NCI-H748 (cell line): ENCODE measurements at regions not wholly inside any gene's neighbourhood (a gene's known extent, or its start where the extent isn't known, plus 50 kb on each side); places are given as distances from the start of the nearest gene placed in this dataset.
"Not testable (repeated sequence)": the region's sequence is repeated elsewhere in the genome, so short reads cannot be mapped to it uniquely, and the experiment has no call there.

Experiments used
- DNase-seq: peaks from one replicate; lab custom pipeline; 2025; ENCODE audit not compliant: unreplicated experiment; lab: John Stamatoyannopoulos, UW

DNA sequence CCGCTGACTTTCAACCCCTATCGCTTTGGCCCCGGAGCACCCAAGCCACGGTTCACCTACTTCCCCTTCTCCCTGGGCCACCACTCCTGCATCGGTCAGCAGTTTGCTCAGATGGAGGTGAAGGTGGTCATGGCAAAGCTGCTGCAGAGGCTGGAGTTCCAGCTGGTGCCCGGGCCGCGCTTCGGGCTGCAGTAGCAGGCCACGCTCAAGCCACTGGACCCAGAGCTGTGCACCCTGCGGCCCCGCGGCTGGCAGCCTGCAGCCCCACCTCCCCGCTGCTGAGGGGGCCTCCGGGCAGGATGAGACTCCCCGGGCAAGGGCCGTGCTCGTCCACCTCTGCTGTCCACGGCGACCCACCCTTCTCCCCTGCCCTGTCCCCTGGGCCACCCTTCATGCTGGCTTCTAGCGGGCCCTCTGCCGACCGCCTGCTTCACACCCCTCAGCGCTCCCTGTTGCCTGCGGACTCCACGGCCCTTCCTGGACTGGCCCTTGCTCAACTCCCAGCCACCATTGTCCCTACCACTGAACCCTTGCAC, 92.2 kb upstream of the TRABD2B start:
- DNase-seq = no peak

DNA sequence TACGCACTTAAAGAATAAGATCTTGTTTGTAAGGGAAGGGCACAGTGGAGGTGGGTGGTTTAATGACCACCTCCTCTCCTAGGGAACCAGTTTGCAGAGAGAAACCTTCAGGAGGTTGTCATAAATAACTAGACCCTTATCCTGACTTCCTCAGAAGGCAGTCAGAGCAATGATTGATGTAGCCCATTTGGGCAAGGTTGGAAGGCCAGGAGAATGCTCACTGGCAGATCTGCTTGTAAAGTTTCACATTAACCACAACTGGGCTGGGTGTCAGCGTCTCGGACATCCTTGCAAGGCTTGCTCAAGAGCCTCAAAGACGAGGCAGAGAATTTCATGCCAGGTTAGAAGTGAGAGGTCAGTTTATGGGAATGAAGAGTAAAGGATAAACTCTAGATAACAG, 87.6 kb upstream of the TRABD2B start:
- DNase-seq = no peak

- peak; percentile 75 for DNase-seq
These were observed 85.2 kb upstream of the TRABD2B start for GRCh38 chr1:48082271-48082962.

DNA sequence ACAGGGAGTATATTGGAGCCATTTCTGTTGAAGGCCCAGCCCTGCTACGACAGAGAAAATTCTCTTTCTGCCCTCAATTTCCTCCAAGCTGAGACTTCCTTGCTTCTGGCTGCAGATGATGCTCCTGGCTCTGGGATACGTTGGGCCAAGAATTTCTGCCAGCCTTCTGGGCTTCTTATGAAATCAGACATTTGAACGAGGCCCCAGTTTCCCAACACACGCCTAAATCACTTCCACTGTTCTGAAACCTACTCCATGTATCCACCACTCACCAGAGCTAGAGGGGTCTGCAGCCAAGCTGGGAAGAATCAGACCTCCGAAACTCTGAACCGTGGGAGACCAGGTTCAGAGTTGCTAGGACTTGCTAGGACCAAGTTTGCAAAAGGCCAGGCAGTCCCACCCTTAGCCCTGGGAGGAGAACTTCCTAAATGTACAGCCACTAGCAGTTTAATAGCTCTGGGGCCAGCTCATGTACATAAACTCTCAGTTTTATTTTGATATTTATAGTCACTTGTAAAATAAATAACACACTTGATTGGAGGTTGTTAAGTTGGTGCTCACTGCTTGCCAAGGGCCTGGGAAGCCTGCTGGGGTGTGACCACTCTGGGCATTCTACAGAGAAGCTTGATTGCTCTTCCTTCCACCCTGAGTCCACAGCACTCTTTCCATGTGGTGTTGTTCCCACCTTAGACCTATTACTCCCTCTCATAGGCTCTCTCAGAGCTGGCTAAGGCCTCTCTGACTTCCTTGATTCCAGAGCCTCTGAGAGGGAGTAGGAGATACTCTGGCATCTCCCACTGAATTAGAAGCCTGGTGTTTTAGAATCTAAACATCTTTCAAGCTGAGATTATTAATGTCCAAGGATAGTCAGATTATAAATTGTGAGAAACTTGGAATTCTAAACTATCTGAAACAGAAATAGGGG, 83.4 kb upstream of the TRABD2B start:
- DNase-seq = no peak

DNA sequence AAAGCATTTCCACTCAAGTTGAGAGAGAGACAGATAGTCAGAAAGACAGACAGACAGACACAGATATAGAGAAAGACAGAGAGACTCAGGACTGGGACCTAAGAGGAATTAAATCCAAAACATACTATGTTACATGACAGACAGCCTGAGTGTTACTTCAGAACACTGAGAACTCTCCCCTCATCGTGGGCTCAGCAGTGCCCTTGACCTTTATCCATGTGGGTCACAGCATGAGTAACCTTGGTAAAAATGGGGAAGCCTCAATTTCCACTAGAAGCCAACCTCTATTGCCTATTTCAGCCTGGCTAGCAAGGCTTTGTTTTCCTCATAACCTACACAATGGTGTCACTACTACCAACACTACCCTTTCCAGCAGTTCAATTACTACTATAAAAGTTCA, 81.9 kb upstream of the TRABD2B start:
- no peak for DNase-seq

GRCh38 chr1:48077795-48078222, 80.6 kb upstream of the TRABD2B start:
- no peak for DNase-seq

- DNase-seq = no peak
These were observed 78.8 kb upstream of the TRABD2B start for GRCh38 chr1:48076017-48076416.

DNA sequence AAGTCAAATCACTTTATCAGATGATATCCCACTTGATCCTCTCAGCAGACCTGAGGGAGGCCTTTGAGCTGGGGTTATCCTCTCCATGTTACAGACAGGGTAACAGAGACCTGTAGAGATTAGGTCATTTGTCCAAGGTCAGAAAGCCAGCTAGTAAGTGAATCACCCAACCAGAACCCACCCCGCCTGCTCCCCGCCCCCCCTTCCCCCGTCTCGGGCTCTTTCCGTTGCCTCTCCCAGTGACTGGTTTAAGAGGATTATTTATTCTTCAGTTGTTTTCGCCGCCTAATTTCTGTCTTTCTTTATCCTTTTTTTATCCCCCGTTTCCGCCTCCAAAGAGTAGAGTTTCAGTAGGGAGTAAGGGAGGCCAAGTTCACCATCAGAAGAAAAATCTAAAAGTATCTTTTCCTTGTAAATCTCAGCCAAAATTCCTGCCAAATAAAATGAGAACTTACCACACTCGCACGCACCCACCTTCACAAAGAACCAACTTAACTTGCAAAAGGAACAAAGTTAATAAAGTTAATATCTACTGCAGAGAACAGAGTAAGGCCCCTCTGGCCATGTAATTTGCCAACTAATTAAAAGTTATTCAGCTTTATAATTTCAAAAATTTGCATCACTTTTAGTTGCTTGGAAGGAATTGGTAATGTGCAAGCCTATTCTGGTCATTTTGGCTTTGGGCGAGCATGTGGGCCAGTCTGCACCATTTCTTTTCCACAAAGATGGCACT, 76.8 kb upstream of the TRABD2B start:
- DNase-seq = no peak

- no peak for DNase-seq
These were observed 74.3 kb upstream of the TRABD2B start for GRCh38 chr1:48071513-48071912.

GRCh38 chr1:48070396-48070750, 73.2 kb upstream of the TRABD2B start:
- DNase-seq = no peak

DNA sequence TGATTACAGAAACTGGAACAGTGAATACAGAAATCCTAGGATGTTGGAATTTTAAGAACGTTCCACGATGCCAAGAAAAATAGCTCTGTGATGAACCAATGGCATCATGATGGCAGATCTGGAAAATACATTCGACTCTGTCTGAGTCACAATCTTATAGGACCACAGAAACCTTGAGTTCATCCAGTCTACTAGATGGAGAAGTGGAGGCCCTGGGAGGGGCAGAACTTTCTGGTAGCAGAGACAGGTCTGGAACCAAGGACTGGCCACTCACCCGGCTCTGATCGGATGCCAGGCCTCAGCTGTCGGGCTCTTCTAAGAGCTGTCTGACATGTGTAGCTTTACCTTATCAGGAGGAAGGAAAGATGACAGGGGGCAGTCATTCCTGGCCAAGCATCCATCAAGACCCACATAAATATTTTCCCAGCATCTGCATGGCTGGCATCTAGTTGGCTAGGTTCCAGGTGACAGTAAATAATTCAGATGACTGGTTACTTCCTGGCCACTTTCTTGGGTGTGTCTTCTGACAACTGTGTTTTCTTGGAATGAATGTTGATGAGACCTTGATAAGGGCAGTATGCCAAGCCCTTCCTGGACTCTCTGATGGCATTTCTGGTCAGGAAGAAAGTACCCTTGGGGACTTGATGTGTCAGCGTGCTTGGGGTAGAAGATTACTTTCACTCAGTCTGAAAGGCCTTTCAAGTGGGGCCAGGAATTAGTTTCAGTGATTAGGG, 72.6 kb upstream of the TRABD2B start:
- no peak for DNase-seq

DNA sequence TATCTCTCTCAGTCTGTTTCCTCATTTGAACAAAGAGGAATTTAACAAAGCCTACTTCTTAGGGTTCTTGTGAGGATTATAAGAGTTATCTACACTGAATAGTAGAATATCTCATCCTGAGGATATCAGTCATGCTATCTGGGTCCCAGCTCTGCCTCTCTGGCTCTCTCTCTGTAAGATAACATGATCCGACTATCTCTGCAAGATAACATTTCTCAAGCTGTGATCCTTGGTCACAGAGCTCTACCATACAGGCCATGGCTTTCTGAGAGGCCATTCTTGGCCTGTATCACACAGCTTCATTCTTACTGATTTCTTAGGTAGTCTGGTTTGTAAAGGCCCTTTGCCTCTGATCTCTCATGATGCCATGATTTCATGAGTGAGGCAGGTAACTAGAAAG, 71.0 kb upstream of the TRABD2B start:
- no peak for DNase-seq

- DNase-seq = peak; percentile 30
These were observed 69.8 kb upstream of the TRABD2B start for GRCh38 chr1:48066936-48067335.

DNA sequence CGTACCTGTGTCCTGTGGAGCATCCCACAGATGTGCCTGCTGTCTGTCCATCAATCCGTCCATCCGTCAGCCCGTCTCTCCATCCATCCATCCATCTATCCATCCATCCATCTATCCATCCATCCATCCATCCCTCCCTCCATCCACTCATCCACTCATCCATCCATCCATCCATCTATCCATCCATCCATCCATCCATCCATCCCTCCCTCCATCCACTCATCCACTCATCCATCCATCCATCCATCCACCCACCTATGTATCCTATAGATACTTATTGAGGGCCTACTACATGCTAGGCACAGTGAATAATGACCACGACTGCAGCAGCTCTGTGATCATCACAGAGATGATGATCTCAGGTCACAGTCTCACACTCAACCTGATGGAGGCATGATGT, 67.5 kb upstream of the TRABD2B start:
- not testable (repeated sequence) for DNase-seq

DNA sequence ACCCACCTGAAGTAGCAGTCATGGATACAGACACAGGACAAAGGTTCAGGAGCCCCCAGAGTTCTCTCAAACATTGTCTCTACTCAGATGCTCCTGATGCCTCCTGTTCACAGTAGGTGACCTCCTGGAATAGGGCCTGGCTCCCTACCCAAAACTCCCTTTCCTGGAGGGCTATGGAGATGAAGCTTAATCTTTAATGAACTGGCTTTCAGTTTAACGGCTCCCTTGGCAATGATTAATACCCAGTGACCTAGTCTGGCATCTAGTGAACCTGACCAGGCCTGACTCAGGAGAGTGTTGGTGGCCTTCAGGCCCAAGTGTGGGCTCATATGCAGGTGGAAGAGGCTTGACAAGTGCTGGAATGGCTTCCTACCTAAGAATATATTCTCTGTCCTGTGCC, 65.2 kb upstream of the TRABD2B start:
- no peak for DNase-seq

GRCh38 chr1:48061162-48062136, 64.3 kb upstream of the TRABD2B start:
- peak; percentile 79 for DNase-seq

DNA sequence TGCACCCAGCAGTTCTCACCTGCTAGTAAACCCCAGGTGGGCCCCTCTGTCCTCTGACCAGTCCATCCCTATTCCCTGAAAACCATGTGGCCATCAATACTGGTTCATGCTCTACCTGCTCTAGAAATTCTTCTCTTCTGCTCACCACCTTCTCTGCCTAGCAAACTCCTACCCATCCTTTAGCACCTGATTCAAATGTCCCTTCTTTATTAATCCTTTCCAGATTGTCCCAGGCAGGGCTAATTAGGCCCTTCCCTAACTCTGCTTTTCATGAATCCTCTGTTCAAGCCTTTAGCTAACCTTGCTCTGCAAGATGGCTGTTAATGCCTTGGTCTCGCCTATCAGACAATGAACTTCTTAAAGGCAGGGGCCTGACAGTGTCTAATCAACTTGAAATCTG, 62.1 kb upstream of the TRABD2B start:
- DNase-seq = no peak

GRCh38 chr1:48058135-48059025, 61.2 kb upstream of the TRABD2B start:
- DNase-seq = no peak

- no peak for DNase-seq
These were observed 60.1 kb upstream of the TRABD2B start for GRCh38 chr1:48057249-48057648.
